H9 (cell line): ENCODE measurements at regions not wholly inside any gene's neighbourhood (a gene's known extent, or its start where the extent isn't known, plus 50 kb on each side); places are given as distances from the start of the nearest gene placed in this dataset.

Source experiments
- DNase-seq: peaks from one replicate; pipeline ENCODE4 v3.0.0-alpha.2; 2017
- H2AFZ ChIP-seq: one replicate; pipeline ENCODE4 v1.6.1; 2013; ENCODE audit warnings: mild to moderate bottlenecking, low read length, control low read depth, moderate library complexity
- H2AK5ac ChIP-seq: 2 replicates; pipeline ENCODE4 v1.6.1; 2013; ENCODE audit warnings: low read length, control low read depth, mixed read lengths; ENCODE audit not compliant: insufficient read length
- H2BK120ac ChIP-seq: one replicate; pipeline ENCODE4 v1.6.1; 2013; ENCODE audit warnings: low read depth, mild to moderate bottlenecking, low read length, control low read depth, inconsistent platforms; ENCODE audit not compliant: poor library complexity, severe bottlenecking
- H2BK12ac ChIP-seq: 2 replicates; pipeline ENCODE4 v1.6.1; 2013; ENCODE audit warnings: low read length, control low read depth, mixed read lengths, low read depth; ENCODE audit not compliant: insufficient read length
- H2BK15ac ChIP-seq: 2 replicates; pipeline ENCODE4 v1.6.1; 2013; ENCODE audit warnings: low read depth, low read length, control low read depth
- H2BK20ac ChIP-seq: one replicate; pipeline ENCODE4 v1.6.1; 2013; ENCODE audit warnings: low read depth, mild to moderate bottlenecking, low read length, control low read depth, inconsistent platforms; ENCODE audit not compliant: poor library complexity, severe bottlenecking
- H2BK5ac ChIP-seq: 2 replicates; pipeline ENCODE4 v1.6.1; 2013; ENCODE audit warnings: low read length, control low read depth, mixed read lengths; ENCODE audit not compliant: insufficient read length
- H3K14ac ChIP-seq: 2 replicates; pipeline ENCODE4 v1.6.1; 2013; ENCODE audit warnings: low read length, control low read depth; ENCODE audit not compliant: insufficient read depth
- H3K18ac ChIP-seq: 2 replicates; pipeline ENCODE4 v1.6.1; 2013; ENCODE audit warnings: low read depth, mild to moderate bottlenecking, mixed read lengths, low read length, control low read depth; ENCODE audit not compliant: insufficient read length
- H3K23ac ChIP-seq: 2 replicates; pipeline ENCODE4 v1.6.1; 2013; ENCODE audit warnings: low read length, control low read depth, mixed read lengths, low read depth; ENCODE audit not compliant: insufficient read length
- H3K23me2 ChIP-seq: 2 replicates; pipeline ENCODE4 v1.6.1; 2013; ENCODE audit warnings: low read depth, mild to moderate bottlenecking, mixed read lengths, low read length, control low read depth; ENCODE audit not compliant: insufficient read length, poor library complexity, severe bottlenecking
- H3K27ac ChIP-seq: 2 replicates; pipeline ENCODE4 v1.5.1; 2013; ENCODE audit warnings: low read length, control low read depth, mixed read lengths, low read depth; ENCODE audit not compliant: insufficient read length
- H3K27me3 ChIP-seq: 2 replicates; pipeline ENCODE4 v1.6.1; 2013; ENCODE audit warnings: low read length, control low read depth, inconsistent platforms; ENCODE audit not compliant: insufficient read depth
- H3K4ac ChIP-seq: 2 replicates; pipeline ENCODE4 v1.6.1; 2013; ENCODE audit warnings: low read depth, mild to moderate bottlenecking, control low read depth, inconsistent platforms, low read length, moderate library complexity
- H3K4me1 ChIP-seq: 2 replicates; pipeline ENCODE4 v1.6.1; 2013; ENCODE audit warnings: low read length, control low read depth, inconsistent platforms; ENCODE audit not compliant: insufficient read depth
- H3K4me2 ChIP-seq: 2 replicates; pipeline ENCODE4 v1.6.1; 2013; ENCODE audit warnings: low read length, control low read depth, mixed read lengths; ENCODE audit not compliant: insufficient read length, insufficient read depth
- H3K56ac ChIP-seq: 2 replicates; pipeline ENCODE4 v1.6.1; 2013; ENCODE audit warnings: low read depth, mild to moderate bottlenecking, mixed read lengths, low read length, control low read depth; ENCODE audit not compliant: insufficient read length
- H3K79me1 ChIP-seq: 2 replicates; pipeline ENCODE4 v1.6.1; 2013; ENCODE audit warnings: low read depth, mild to moderate bottlenecking, moderate library complexity, low read length, control low read depth, inconsistent platforms; ENCODE audit not compliant: insufficient read depth, poor library complexity, severe bottlenecking
- H3K79me2 ChIP-seq: 2 replicates; pipeline ENCODE4 v1.6.1; 2013; ENCODE audit warnings: low read length, control low read depth, inconsistent platforms; ENCODE audit not compliant: insufficient read depth
- H3K9ac ChIP-seq: 2 replicates; pipeline ENCODE4 v1.6.1; 2013; ENCODE audit warnings: low read length, control low read depth, mixed read lengths; ENCODE audit not compliant: insufficient read length; ENCODE audit errors: extremely low read depth
- H3K9me3 ChIP-seq: one replicate; pipeline ENCODE4 v1.6.1; 2013; ENCODE audit warnings: low read depth, low read length, inconsistent platforms; ENCODE audit not compliant: control insufficient read depth
- H3T11ph ChIP-seq: one replicate; pipeline ENCODE4 v1.6.1; 2013; ENCODE audit warnings: mild to moderate bottlenecking, low read length, control low read depth, inconsistent platforms
- H4K20me1 ChIP-seq: one replicate; pipeline ENCODE4 v1.6.1; 2013; ENCODE audit not compliant: control insufficient read depth, insufficient read length, insufficient read depth
- H4K5ac ChIP-seq: 2 replicates; pipeline ENCODE4 v1.6.1; 2013; ENCODE audit warnings: low read depth, mild to moderate bottlenecking, mixed read lengths, low read length, control low read depth; ENCODE audit not compliant: insufficient read length
- H4K8ac ChIP-seq: replicated peaks from 2 replicates; pipeline ENCODE4 v1.6.1; 2013; ENCODE audit warnings: low read length, control low read depth, mixed read lengths, low read depth; ENCODE audit not compliant: insufficient read length
- H4K91ac ChIP-seq: 2 replicates; pipeline ENCODE4 v1.6.1; 2013; ENCODE audit warnings: low read depth, mild to moderate bottlenecking, moderate library complexity, mixed read lengths, low read length, control low read depth; ENCODE audit not compliant: insufficient read length
- H3K27ac Mint-ChIP-seq, 3 experiments: 2 replicates in 2 of 3; 3 replicates in 1 of 3; pipeline ENCODE4 v1.8.0; 2020 to 2021; ENCODE audit warnings: mixed read lengths in 3 of 3, mild to moderate bottlenecking in 1 of 3, moderate library complexity in 1 of 3
- H3K27me3 Mint-ChIP-seq: 2 replicates; pipeline ENCODE4 v1.8.0; 2021; ENCODE audit warnings: low read depth, mild to moderate bottlenecking, moderate library complexity, mixed read lengths
- H3K36me3 Mint-ChIP-seq, 3 experiments: 2 replicates in 2 of 3; 3 replicates in 1 of 3; pipeline ENCODE4 v1.8.0; 2020 to 2021; ENCODE audit warnings: low read depth in 3 of 3, mixed read lengths in 3 of 3; ENCODE audit not compliant: insufficient read depth in 1 of 3
- H3K4me1 Mint-ChIP-seq, 2 experiments: 2 replicates each; pipeline ENCODE4 v1.8.0; 2020; ENCODE audit warnings: mixed read lengths in 2 of 2
- H3K4me3 Mint-ChIP-seq, 2 experiments: 2 replicates in 1 of 2; 3 replicates in 1 of 2; pipeline ENCODE4 v1.8.0; 2020 to 2021; ENCODE audit warnings: mild to moderate bottlenecking in 2 of 2, mixed read lengths in 2 of 2, moderate library complexity in 1 of 2
- H3K9me3 Mint-ChIP-seq, 2 experiments: 2 replicates in 1 of 2; 3 replicates in 1 of 2; pipeline ENCODE4 v1.8.0; 2020; ENCODE audit warnings: mild to moderate bottlenecking in 2 of 2, mixed read lengths in 2 of 2, moderate library complexity in 1 of 2
- CTCF ChIP-seq: fragments of 200-600 bp; sonication (generic); conservative IDR thresholded peaks from 3 replicates; pipeline ENCODE4 v1.8.0; 2021; ENCODE audit warnings: antibody characterized with exemption, mild to moderate bottlenecking
- WGBS: extraction: QIAGEN DNeasy Blood & Tissue Kit; methylation state at CpG from one replicate; pipeline ENCODE4 v1.1.7; 2013; ENCODE audit warnings: missing lambda C conversion rate, low lambda C conversion rate, mixed read lengths; ENCODE audit not compliant: insufficient read length; ENCODE audit errors: extremely low coverage; 5-methylcytosine and 5-hydroxymethylcytosine counted together

- no peak overlapping the region for H3K18ac ChIP-seq
- H3K27ac ChIP-seq = no peak overlapping the region
- H3K27me3 ChIP-seq = no peaks in the 10 kb centered on the region
- TF ChIP-seq CTCF = no peak
- H4K5ac ChIP-seq = no peak overlapping the region
- Mint-ChIP-seq H3K27ac (no peak overlapping the region), H3K9me3 (no peaks in the 10 kb centered on the region), H3K27me3 (no peaks in the 10 kb centered on the region), H3K36me3 (no peaks in the 10 kb centered on the region), H3K4me1 (peaks cover 28 to 29% of the 10 kb centered on the region in 2 experiments), H3K4me3 (no peak overlapping the region)
- H2BK12ac ChIP-seq = no peak overlapping the region
- H3K23ac ChIP-seq = no peak overlapping the region
- no peak overlapping the region for H2BK20ac ChIP-seq
- H3K9me3 ChIP-seq = no peaks in the 10 kb centered on the region
- H3K4ac ChIP-seq = no peak overlapping the region
- no peak overlapping the region for H4K8ac ChIP-seq
- DNase-seq = no peak
- H2BK120ac ChIP-seq = no peak overlapping the region
- no peak overlapping the region for H2BK15ac ChIP-seq
- no peak overlapping the region for H3K4me2 ChIP-seq
- H3K4me1 ChIP-seq = peaks cover 3% of the 10 kb centered on the region
- no peaks in the 10 kb centered on the region for H3K79me2 ChIP-seq
- H3K23me2 ChIP-seq = no peaks in the 10 kb centered on the region
- H4K20me1 ChIP-seq = no peaks in the 10 kb centered on the region
- no peak overlapping the region for H3K9ac ChIP-seq
- H3K56ac ChIP-seq = no peak overlapping the region
- no peak overlapping the region for H2AK5ac ChIP-seq
- no peak overlapping the region for H2AFZ ChIP-seq
- no peak overlapping the region for H4K91ac ChIP-seq
- WGBS = no CpG with 5 or more reads among the region's 2 CpGs
- H3K14ac ChIP-seq = no peak overlapping the region
- no peak overlapping the region for H2BK5ac ChIP-seq
- no peak overlapping the region for H3T11ph ChIP-seq
- no peaks in the 10 kb centered on the region for H3K79me1 ChIP-seq
These were observed 436.1 kb downstream of the TUSC7 start for GRCh38 chr3:117145677-117146076.
